ENCODE measurements at regions not wholly inside any gene's neighbourhood (a gene's known extent, or its start where the extent isn't known, plus 50 kb on each side); places are given as distances from the start of the nearest gene placed in this dataset.

DNA sequence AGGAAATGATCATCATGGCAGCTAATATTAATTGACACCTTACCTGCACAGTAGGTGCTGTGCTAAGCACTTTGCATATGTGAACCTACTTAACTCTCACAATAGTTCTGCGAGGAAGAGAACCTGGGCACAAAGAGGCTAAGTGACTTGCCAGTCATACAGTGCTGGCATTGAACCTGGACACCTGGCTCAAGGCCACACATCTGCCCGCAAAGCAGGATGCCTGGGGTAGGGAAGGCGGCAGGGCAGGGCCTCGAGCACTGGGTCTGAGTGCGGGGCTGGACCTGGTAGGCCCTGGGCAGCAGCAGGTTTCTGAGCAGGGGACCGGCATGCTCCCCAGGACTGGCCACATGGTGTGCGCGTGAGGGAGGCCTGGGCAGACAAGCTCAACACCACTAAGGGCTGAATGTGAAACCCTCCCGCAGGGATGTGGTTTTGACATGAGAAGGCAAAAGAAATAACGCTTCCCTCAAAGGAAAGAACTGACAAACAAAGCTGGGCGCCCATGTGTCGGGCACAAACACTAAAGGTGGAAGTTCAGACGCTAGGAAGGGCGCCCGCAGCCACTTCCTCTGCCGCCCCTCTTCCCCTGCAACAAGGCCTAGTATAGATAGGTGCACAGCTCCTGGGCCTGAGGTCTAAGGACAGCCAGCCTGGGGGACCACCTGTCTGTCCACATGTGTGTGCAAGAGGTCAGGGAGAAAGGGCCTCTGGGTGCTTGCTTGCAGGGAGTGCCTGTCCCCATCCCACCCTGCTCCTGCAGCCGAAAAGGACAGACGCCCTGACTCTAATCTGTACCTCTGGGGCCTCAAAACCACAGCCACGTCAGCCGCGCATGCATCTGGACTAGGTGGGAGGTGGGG lies 92.5 kb downstream of the ZFP36L2 start:
- peak; percentile 72 for DNase-seq (ENCODE audit: low spot score)
- no TSS peak for BruUV-seq (replicated peaks)
- H3K36me3 ChIP-seq (ENCODE audit: insufficient read depth, low read length) = no peaks in the 10 kb centered on the region
- H3K9me2 ChIP-seq (ENCODE audit: insufficient read depth, low read length) = no peaks in the 10 kb centered on the region
- H3K4me2 ChIP-seq (ENCODE audit: low read length) = peak overlapping the region; percentile 53
- H2AFZ ChIP-seq (ENCODE audit: low read length) = peak overlapping the region; percentile 71
- intact Hi-C loops (cut with micrococcal nuclease; ENCODE audit: unreplicated experiment) = no loop called here
- H3K9me3 ChIP-seq (ENCODE audit: low read length) = no peaks in the 10 kb centered on the region
- no peaks in the 10 kb centered on the region for H3K79me2 ChIP-seq (ENCODE audit: insufficient read depth, low read depth, low read length)
- ChIA-PET CTCF (ENCODE audit: unreplicated experiment) (interaction anchor here (0.6 to 3.2 kb wide), 3 partner anchors 46 to 95 kb away, joined by 3 to 17 read pairs (median 5); no protein-coding TSS in a partner anchor), POLR2A (interaction anchor here (1.5 to 4.9 kb wide), 5 partner anchors 37 to 94 kb away, joined by 4 to 50 read pairs (median 11); partner anchors contain the start of gene ZFP36L2)
- no peaks in the 10 kb centered on the region for H4K20me1 ChIP-seq (ENCODE audit: insufficient read depth, low read length)
- H3K4me3 ChIP-seq (ENCODE audit: low read depth, low read length, poor library complexity, severe bottlenecking) = peak overlapping the region; percentile 13
- H3K27ac ChIP-seq (ENCODE audit: low read depth, low read length, poor library complexity, severe bottlenecking) = peak overlapping the region; percentile 93
- no peak for TF ChIP-seq EZH2phosphoT487 (IDR thresholded peaks at IDR 0.05; ENCODE audit: borderline replicate concordance, low read depth, low read length)
- TF ChIP-seq CTCF (conservative IDR thresholded peaks at IDR 0.05; ENCODE audit: low read length) = no peak
- H3K4me1 ChIP-seq (ENCODE audit: insufficient read depth, low read length, poor library complexity, severe bottlenecking) = peaks cover 97% of the 10 kb centered on the region

GRCh38 chr2:43133336-43133707 lies 93.1 kb downstream of the ZFP36L2 start:
- no peaks in the 10 kb centered on the region for H3K9me3 ChIP-seq (ENCODE audit: low read length)
- H2AFZ ChIP-seq (ENCODE audit: low read length) = peak overlapping the region; percentile 71
- no peaks in the 10 kb centered on the region for H3K36me3 ChIP-seq (ENCODE audit: insufficient read depth, low read length)
- peaks cover 99% of the 10 kb centered on the region for H3K4me1 ChIP-seq (ENCODE audit: insufficient read depth, low read length, poor library complexity, severe bottlenecking)
- CTCF ChIA-PET (ENCODE audit: unreplicated experiment) = interaction anchor here (0.6 to 3.2 kb wide), 7 partner anchors 22 to 95 kb away, joined by 3 to 17 read pairs (median 4); no protein-coding TSS in a partner anchor
- H3K4me2 ChIP-seq (ENCODE audit: low read length) = peak overlapping the region; percentile 53
- no peaks in the 10 kb centered on the region for H4K20me1 ChIP-seq (ENCODE audit: insufficient read depth, low read length)
- no peaks in the 10 kb centered on the region for H3K79me2 ChIP-seq (ENCODE audit: insufficient read depth, low read depth, low read length)
- intact Hi-C loops (cut with micrococcal nuclease; ENCODE audit: unreplicated experiment) = no loop called here
- TF ChIP-seq CTCF (conservative IDR thresholded peaks at IDR 0.05; ENCODE audit: low read length) (no peak), EZH2phosphoT487 (IDR thresholded peaks at IDR 0.05; ENCODE audit: borderline replicate concordance, low read depth, low read length) (no peak)
- H3K4me3 ChIP-seq (ENCODE audit: low read depth, low read length, poor library complexity, severe bottlenecking) = no peak overlapping the region
- no TSS peak for BruUV-seq (replicated peaks)
- H3K9me2 ChIP-seq (ENCODE audit: insufficient read depth, low read length) = no peaks in the 10 kb centered on the region
- POLR2A ChIA-PET = interaction anchor here (1.0 to 4.9 kb wide), 5 partner anchors 41 to 95 kb away, joined by 4 to 50 read pairs (median 11); partner anchors contain the start of gene ZFP36L2
- DNase-seq (ENCODE audit: low spot score) = peak; percentile 66
- peak overlapping the region; percentile 93 for H3K27ac ChIP-seq (ENCODE audit: low read depth, low read length, poor library complexity, severe bottlenecking)

All from OCI-LY7 (cell line).